ENCODE measurements at regions not wholly inside any gene's neighbourhood (a gene's known extent, or its start where the extent isn't known, plus 50 kb on each side); places are given as distances from the start of the nearest gene placed in this dataset.

GRCh38 chr21:25390701-25391100 is 216.6 kb downstream of the MRPL39 start:
- Histone ChIP-seq H3K27me3 (ENCODE audit: control insufficient read depth in 1 of 2, insufficient read depth in 1 of 2, low read length in 2 of 2) (no peaks in the 10 kb centered on the region), H3K27ac (ENCODE audit: low read length, poor library complexity, severe bottlenecking) (no peak overlapping the region), H3K4ac (ENCODE audit: low read depth in 1 of 2, low read length in 2 of 2) (no peak overlapping the region), H4K91ac (ENCODE audit: low read length) (no peak overlapping the region), H2BK12ac (ENCODE audit: low read length in 2 of 2) (no peak overlapping the region), H3K36me3 (ENCODE audit: control insufficient read depth in 1 of 2, insufficient read depth in 2 of 2, low read depth in 1 of 2, low read length in 2 of 2) (no peaks in the 10 kb centered on the region), H2AFZ (ENCODE audit: low read depth, low read length) (no peak overlapping the region), H3K9ac (ENCODE audit: low read length) (no peak overlapping the region), H2BK120ac (ENCODE audit: low read depth, low read length) (no peak overlapping the region), H3K18ac (ENCODE audit: low read depth in 1 of 2, low read length in 2 of 2) (no peak overlapping the region), H2AK5ac (ENCODE audit: low read length, severe bottlenecking) (no peak overlapping the region), H3K4me1 (ENCODE audit: control insufficient read depth, insufficient read depth, low read depth, low read length) (no peaks in the 10 kb centered on the region), H3K9me3 (ENCODE audit: control insufficient read depth, low read length) (no peaks in the 10 kb centered on the region), H3K14ac (ENCODE audit: low read length in 2 of 2) (no peak overlapping the region), H3K23ac (ENCODE audit: low read length in 2 of 2) (no peak overlapping the region), H3K79me1 (replicated peaks; ENCODE audit: low read length, poor library complexity, severe bottlenecking) (no peaks in the 10 kb centered on the region), H2BK15ac (ENCODE audit: low read depth, poor library complexity, severe bottlenecking) (no peak overlapping the region), H3K4me2 (ENCODE audit: low read length, poor library complexity, severe bottlenecking) (no peak overlapping the region), H2BK5ac (ENCODE audit: low read depth, low read length, poor library complexity, severe bottlenecking) (no peak overlapping the region), H3K4me3 (ENCODE audit: insufficient read depth in 1 of 2, low read depth in 1 of 2, low read length in 2 of 2) (no peak overlapping the region), H4K8ac (ENCODE audit: low read length) (no peak overlapping the region)
- no peak for DNase-seq

GRCh38 chr21:25387665-25388064 is 219.6 kb downstream of the MRPL39 start:
- Histone ChIP-seq H3K4me1 (ENCODE audit: control insufficient read depth, insufficient read depth, low read depth, low read length) (no peaks in the 10 kb centered on the region), H3K4me3 (ENCODE audit: insufficient read depth in 1 of 2, low read depth in 1 of 2, low read length in 2 of 2) (no peak overlapping the region), H3K4me2 (ENCODE audit: low read length, poor library complexity, severe bottlenecking) (no peak overlapping the region), H4K91ac (ENCODE audit: low read length) (no peak overlapping the region), H3K79me1 (replicated peaks; ENCODE audit: low read length, poor library complexity, severe bottlenecking) (no peaks in the 10 kb centered on the region), H3K9me3 (ENCODE audit: control insufficient read depth, low read length) (no peaks in the 10 kb centered on the region), H2AFZ (ENCODE audit: low read depth, low read length) (no peak overlapping the region), H2AK5ac (ENCODE audit: low read length, severe bottlenecking) (no peak overlapping the region), H3K18ac (ENCODE audit: low read depth in 1 of 2, low read length in 2 of 2) (no peak overlapping the region), H3K23ac (ENCODE audit: low read length in 2 of 2) (no peak overlapping the region), H3K14ac (ENCODE audit: low read length in 2 of 2) (no peak overlapping the region), H3K9ac (ENCODE audit: low read length) (no peak overlapping the region), H2BK12ac (ENCODE audit: low read length in 2 of 2) (no peak overlapping the region), H2BK15ac (ENCODE audit: low read depth, poor library complexity, severe bottlenecking) (no peak overlapping the region), H3K4ac (ENCODE audit: low read depth in 1 of 2, low read length in 2 of 2) (no peak overlapping the region), H2BK5ac (ENCODE audit: low read depth, low read length, poor library complexity, severe bottlenecking) (no peak overlapping the region), H3K27me3 (ENCODE audit: control insufficient read depth in 1 of 2, insufficient read depth in 1 of 2, low read length in 2 of 2) (no peaks in the 10 kb centered on the region), H3K36me3 (ENCODE audit: control insufficient read depth in 1 of 2, insufficient read depth in 2 of 2, low read depth in 1 of 2, low read length in 2 of 2) (no peaks in the 10 kb centered on the region), H2BK120ac (ENCODE audit: low read depth, low read length) (no peak overlapping the region), H4K8ac (ENCODE audit: low read length) (no peak overlapping the region), H3K27ac (ENCODE audit: low read length, poor library complexity, severe bottlenecking) (no peak overlapping the region)
- 100% methylated on average over 1 of the region's 3 CpGs for WGBS
- DNase-seq: no peak

- Histone ChIP-seq H3K23ac (ENCODE audit: low read length in 2 of 2) (no peak overlapping the region), H3K27me3 (ENCODE audit: control insufficient read depth in 1 of 2, insufficient read depth in 1 of 2, low read length in 2 of 2) (no peaks in the 10 kb centered on the region), H3K4ac (ENCODE audit: low read depth in 1 of 2, low read length in 2 of 2) (no peak overlapping the region), H2BK15ac (ENCODE audit: low read depth, poor library complexity, severe bottlenecking) (no peak overlapping the region), H2BK12ac (ENCODE audit: low read length in 2 of 2) (no peak overlapping the region), H3K4me3 (ENCODE audit: insufficient read depth in 1 of 2, low read depth in 1 of 2, low read length in 2 of 2) (no peak overlapping the region), H2AK5ac (ENCODE audit: low read length, severe bottlenecking) (no peak overlapping the region), H2AFZ (ENCODE audit: low read depth, low read length) (no peak overlapping the region), H3K36me3 (ENCODE audit: control insufficient read depth in 1 of 2, insufficient read depth in 2 of 2, low read depth in 1 of 2, low read length in 2 of 2) (no peaks in the 10 kb centered on the region), H4K8ac (ENCODE audit: low read length) (no peak overlapping the region), H3K4me1 (ENCODE audit: control insufficient read depth, insufficient read depth, low read depth, low read length) (no peaks in the 10 kb centered on the region), H3K18ac (ENCODE audit: low read depth in 1 of 2, low read length in 2 of 2) (no peak overlapping the region), H3K9me3 (ENCODE audit: control insufficient read depth, low read length) (no peaks in the 10 kb centered on the region), H4K91ac (ENCODE audit: low read length) (no peak overlapping the region), H2BK5ac (ENCODE audit: low read depth, low read length, poor library complexity, severe bottlenecking) (no peak overlapping the region), H3K79me1 (replicated peaks; ENCODE audit: low read length, poor library complexity, severe bottlenecking) (no peaks in the 10 kb centered on the region), H3K9ac (ENCODE audit: low read length) (no peak overlapping the region), H3K4me2 (ENCODE audit: low read length, poor library complexity, severe bottlenecking) (no peak overlapping the region), H2BK120ac (ENCODE audit: low read depth, low read length) (no peak overlapping the region), H3K14ac (ENCODE audit: low read length in 2 of 2) (no peak overlapping the region), H3K27ac (ENCODE audit: low read length, poor library complexity, severe bottlenecking) (no peak overlapping the region)
- peak; percentile 45 for DNase-seq
- 3% methylated on average over 6 of the region's 8 CpGs for WGBS
Observed at GRCh38 chr21:25385911-25386474, 221.3 kb downstream of the MRPL39 start.

GRCh38 chr21:25385341-25385740 is 221.9 kb downstream of the MRPL39 start:
- DNase-seq: no peak
- WGBS: 49% methylated on average over 2 of the region's 3 CpGs
- H2AFZ ChIP-seq (ENCODE audit: low read depth, low read length): no peak overlapping the region

More at GRCh38 chr21:25385341-25385740, 221.9 kb downstream of the MRPL39 start:
- H3K36me3 ChIP-seq (ENCODE audit: control insufficient read depth in 1 of 2, insufficient read depth in 2 of 2, low read depth in 1 of 2, low read length in 2 of 2): no peaks in the 10 kb centered on the region
- H3K9me3 ChIP-seq (ENCODE audit: control insufficient read depth, low read length): no peaks in the 10 kb centered on the region
- no peak overlapping the region for H3K14ac ChIP-seq (ENCODE audit: low read length in 2 of 2)
- H3K4ac ChIP-seq (ENCODE audit: low read depth in 1 of 2, low read length in 2 of 2): no peak overlapping the region
- no peak overlapping the region for H2BK15ac ChIP-seq (ENCODE audit: low read depth, poor library complexity, severe bottlenecking)
- no peaks in the 10 kb centered on the region for H3K4me1 ChIP-seq (ENCODE audit: control insufficient read depth, insufficient read depth, low read depth, low read length)
- no peak overlapping the region for H2BK120ac ChIP-seq (ENCODE audit: low read depth, low read length)
- H3K27me3 ChIP-seq (ENCODE audit: control insufficient read depth in 1 of 2, insufficient read depth in 1 of 2, low read length in 2 of 2): no peaks in the 10 kb centered on the region
- H3K27ac ChIP-seq (ENCODE audit: low read length, poor library complexity, severe bottlenecking): no peak overlapping the region
- no peak overlapping the region for H2BK5ac ChIP-seq (ENCODE audit: low read depth, low read length, poor library complexity, severe bottlenecking)
- H3K4me2 ChIP-seq (ENCODE audit: low read length, poor library complexity, severe bottlenecking): no peak overlapping the region
- no peak overlapping the region for H3K9ac ChIP-seq (ENCODE audit: low read length)
- no peak overlapping the region for H3K18ac ChIP-seq (ENCODE audit: low read depth in 1 of 2, low read length in 2 of 2)
- H3K79me1 ChIP-seq (replicated peaks; ENCODE audit: low read length, poor library complexity, severe bottlenecking): no peaks in the 10 kb centered on the region
- H3K23ac ChIP-seq (ENCODE audit: low read length in 2 of 2): no peak overlapping the region
- no peak overlapping the region for H4K91ac ChIP-seq (ENCODE audit: low read length)
- H4K8ac ChIP-seq (ENCODE audit: low read length): no peak overlapping the region
- H2BK12ac ChIP-seq (ENCODE audit: low read length in 2 of 2): no peak overlapping the region
- H2AK5ac ChIP-seq (ENCODE audit: low read length, severe bottlenecking): no peak overlapping the region
- H3K4me3 ChIP-seq (ENCODE audit: insufficient read depth in 1 of 2, low read depth in 1 of 2, low read length in 2 of 2): no peak overlapping the region

Data from mesenchymal stem cell (in vitro differentiated cells and primary cell).